SK-N-SH treated with all-trans-retinoic acid at 6 μM for 48 hours (cell line): ENCODE measurements at regions not wholly inside any gene's neighbourhood (a gene's known extent, or its start where the extent isn't known, plus 50 kb on each side); places are given as distances from the start of the nearest gene placed in this dataset.

Source experiments
- ARNTL ChIP-seq: fragments of 450-650 bp; formaldehyde crosslinking; IDR thresholded peaks from 2 replicates; pipeline ENCODE4 v1.5.0; 2020; ENCODE audit warnings: low read depth, mild to moderate bottlenecking, moderate library complexity, borderline replicate concordance
- CSDC2 ChIP-seq: fragments of 250-450 bp; sonication (Bioruptor Pico); IDR thresholded peaks from 2 replicates; pipeline ENCODE4 v1.5.0; 2020; ENCODE audit warnings: mild to moderate bottlenecking, moderate library complexity
- ISL1 ChIP-seq: fragments of 250-450 bp; sonication (Bioruptor Pico); IDR thresholded peaks from 2 replicates; pipeline ENCODE4 v2.1.2; 2022; ENCODE audit warnings: mild to moderate bottlenecking, moderate library complexity
- POU6F1 ChIP-seq: fragments of 250-450 bp; sonication (Bioruptor Pico); IDR thresholded peaks from 2 replicates; pipeline ENCODE4 v1.8.0; 2021; ENCODE audit warnings: low read depth, mild to moderate bottlenecking, moderate library complexity, borderline replicate concordance
- PPARA ChIP-seq: fragments of 250-450 bp; sonication (Bioruptor Pico); IDR thresholded peaks from 2 replicates; pipeline ENCODE4 v1.5.0; 2020; ENCODE audit warnings: mild to moderate bottlenecking, borderline replicate concordance
- SNAI2 ChIP-seq: fragments of 250-450 bp; sonication (Bioruptor Pico); IDR thresholded peaks from 2 replicates; pipeline ENCODE4 v1.5.0; 2020; ENCODE audit warnings: mild to moderate bottlenecking, moderate library complexity
- ZFP30 ChIP-seq: fragments of 450-650 bp; formaldehyde crosslinking; IDR thresholded peaks from 2 replicates; pipeline ENCODE4 v1.5.0; 2022; ENCODE audit warnings: mild to moderate bottlenecking, moderate library complexity
- ZNF565 ChIP-seq: fragments of 450-650 bp; formaldehyde crosslinking; conservative IDR thresholded peaks from 2 replicates; pipeline ENCODE4 v1.5.0; 2020; ENCODE audit warnings: low read depth, mild to moderate bottlenecking, moderate library complexity
- TF ChIP-seq, protein P1 (sequence below): fragments of 250-450 bp; sonication (Bioruptor Pico); IDR thresholded peaks from 2 replicates; pipeline ENCODE4 v1.5.1; 2020; ENCODE audit warnings: low read depth, mild to moderate bottlenecking, moderate library complexity

- TF ChIP-seq ZFP30 (CRISPR knock-in tag) = no peak
- no peak for TF ChIP-seq ARNTL (CRISPR knock-in tag)
- TF ChIP-seq POU6F1 = no peak
- TF ChIP-seq ZNF565 (CRISPR knock-in tag) = no peak
- TF ChIP-seq PPARA = no peak
- TF ChIP-seq ISL1 (CRISPR knock-in tag) = no peak
- TF ChIP-seq SNAI2 (CRISPR knock-in tag) = no peak
- TF ChIP-seq CSDC2 (CRISPR knock-in tag) = no peak
- TF ChIP-seq, protein P1, sequence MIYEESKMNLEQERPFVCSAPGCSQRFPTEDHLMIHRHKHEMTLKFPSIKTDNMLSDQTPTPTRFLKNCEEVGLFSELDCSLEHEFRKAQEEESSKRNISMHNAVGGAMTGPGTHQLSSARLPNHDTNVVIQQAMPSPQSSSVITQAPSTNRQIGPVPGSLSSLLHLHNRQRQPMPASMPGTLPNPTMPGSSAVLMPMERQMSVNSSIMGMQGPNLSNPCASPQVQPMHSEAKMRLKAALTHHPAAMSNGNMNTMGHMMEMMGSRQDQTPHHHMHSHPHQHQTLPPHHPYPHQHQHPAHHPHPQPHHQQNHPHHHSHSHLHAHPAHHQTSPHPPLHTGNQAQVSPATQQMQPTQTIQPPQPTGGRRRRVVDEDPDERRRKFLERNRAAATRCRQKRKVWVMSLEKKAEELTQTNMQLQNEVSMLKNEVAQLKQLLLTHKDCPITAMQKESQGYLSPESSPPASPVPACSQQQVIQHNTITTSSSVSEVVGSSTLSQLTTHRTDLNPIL (CRISPR knock-in tag) = no peak
Observed at GRCh38 chr13:111865826-111866225, 201.1 kb upstream of the SOX1 start.
